ENCODE measurements at regions not wholly inside any gene's neighbourhood (a gene's known extent, or its start where the extent isn't known, plus 50 kb on each side); places are given as distances from the start of the nearest gene placed in this dataset.

- TF ChIP-seq, protein P1, sequence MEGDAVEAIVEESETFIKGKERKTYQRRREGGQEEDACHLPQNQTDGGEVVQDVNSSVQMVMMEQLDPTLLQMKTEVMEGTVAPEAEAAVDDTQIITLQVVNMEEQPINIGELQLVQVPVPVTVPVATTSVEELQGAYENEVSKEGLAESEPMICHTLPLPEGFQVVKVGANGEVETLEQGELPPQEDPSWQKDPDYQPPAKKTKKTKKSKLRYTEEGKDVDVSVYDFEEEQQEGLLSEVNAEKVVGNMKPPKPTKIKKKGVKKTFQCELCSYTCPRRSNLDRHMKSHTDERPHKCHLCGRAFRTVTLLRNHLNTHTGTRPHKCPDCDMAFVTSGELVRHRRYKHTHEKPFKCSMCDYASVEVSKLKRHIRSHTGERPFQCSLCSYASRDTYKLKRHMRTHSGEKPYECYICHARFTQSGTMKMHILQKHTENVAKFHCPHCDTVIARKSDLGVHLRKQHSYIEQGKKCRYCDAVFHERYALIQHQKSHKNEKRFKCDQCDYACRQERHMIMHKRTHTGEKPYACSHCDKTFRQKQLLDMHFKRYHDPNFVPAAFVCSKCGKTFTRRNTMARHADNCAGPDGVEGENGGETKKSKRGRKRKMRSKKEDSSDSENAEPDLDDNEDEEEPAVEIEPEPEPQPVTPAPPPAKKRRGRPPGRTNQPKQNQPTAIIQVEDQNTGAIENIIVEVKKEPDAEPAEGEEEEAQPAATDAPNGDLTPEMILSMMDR (IDR thresholded peaks at IDR 0.05) = no peak
- TF ChIP-seq POLR2A (IDR thresholded peaks at IDR 0.05) = no peak
These were observed 397.1 kb downstream of the RAB28 start for GRCh38 chr4:13087041-13087440.
